H1 (cell line): ENCODE measurements at regions not wholly inside any gene's neighbourhood (a gene's known extent, or its start where the extent isn't known, plus 50 kb on each side); places are given as distances from the start of the nearest gene placed in this dataset.

ENCODE experiments used
- CTCF ChIA-PET: fragments of 300-600 bp; sonication (Branson Sonifier 250); formaldehyde crosslinking; loops from one replicate; lab custom pipeline; 2021; ENCODE audit not compliant: partially characterized antibody; lab: Charles Lee
- POLR2A ChIA-PET: fragments of 300-600 bp; sonication (Branson Sonifier 250); formaldehyde crosslinking; loops from one replicate; lab custom pipeline; 2021; ENCODE audit warnings: inconsistent platforms; ENCODE audit not compliant: partially characterized antibody; lab: Charles Lee
- DNase-seq, 2 experiments: peaks; one replicate each; pipeline versions ENCODE4 v3.0.0 to v3.0.0-alpha.2; 2010 to 2022; ENCODE audit warnings: low spot score in 2 of 2, low read depth in 1 of 2, mixed read lengths in 1 of 2
- FAIRE-seq: peaks from 2 replicates; lab custom pipeline; 2011; peaks lifted over from hg19 to GRCh38; lab: Jason Lieb, UNC
- H2AFZ ChIP-seq: 2 replicates; pipeline ENCODE4 v1.8.1; 2012; ENCODE audit warnings: low read length, inconsistent platforms
- H2AK5ac ChIP-seq: 2 replicates; pipeline ENCODE4 v1.6.1; 2013; ENCODE audit warnings: low read depth, low read length
- H2BK120ac ChIP-seq: replicated peaks from 2 replicates; pipeline ENCODE3; 2013; ENCODE audit warnings: low read depth, low read length, inconsistent platforms
- H2BK12ac ChIP-seq: 2 replicates; pipeline ENCODE4 v1.6.1; 2013; ENCODE audit warnings: low read depth, low read length
- H2BK15ac ChIP-seq: 2 replicates; pipeline ENCODE4 v1.6.1; 2013; ENCODE audit warnings: low read length
- H2BK20ac ChIP-seq: 2 replicates; pipeline ENCODE4 v1.6.1; 2013; ENCODE audit warnings: low read length
- H2BK5ac ChIP-seq: 2 replicates; pipeline ENCODE4 v1.6.1; 2013; ENCODE audit warnings: low read depth, low read length
- H3K14ac ChIP-seq: 2 replicates; pipeline ENCODE4 v1.6.1; 2013; ENCODE audit warnings: inconsistent platforms; ENCODE audit not compliant: insufficient read length
- H3K18ac ChIP-seq: 2 replicates; pipeline ENCODE4 v1.6.1; 2013; ENCODE audit warnings: low read length; ENCODE audit errors: extremely low read depth
- H3K23ac ChIP-seq: 2 replicates; pipeline ENCODE4 v1.6.1; 2013; ENCODE audit warnings: inconsistent platforms; ENCODE audit not compliant: insufficient read length
- H3K23me2 ChIP-seq: 2 replicates; pipeline ENCODE4 v1.6.1; 2013; ENCODE audit warnings: low read depth, low read length
- H3K27ac ChIP-seq: 2 replicates; pipeline ENCODE4 v1.6.1; 2011; ENCODE audit warnings: low read depth, low read length, inconsistent platforms
- H3K27me3 ChIP-seq, 4 experiments: replicated peaks in 1 of 4; 1 replicate in 1 of 4; 2 replicates in 3 of 4; pipeline versions ENCODE4 v1.6.1 to v1.8.1; 2011 to 2013; ENCODE audit warnings: low read length in 3 of 4, mild to moderate bottlenecking in 3 of 4, inconsistent platforms in 2 of 4, mixed read lengths in 2 of 4, moderate library complexity in 1 of 4; ENCODE audit not compliant: control insufficient read depth in 3 of 4, insufficient read depth in 3 of 4; ENCODE audit errors: extremely low read depth in 1 of 4
- H3K36me3 ChIP-seq, 4 experiments: 2 replicates each; pipeline versions ENCODE4 v1.6.1 to v1.8.1; 2011 to 2013; ENCODE audit warnings: mild to moderate bottlenecking in 4 of 4, low read length in 3 of 4, moderate library complexity in 2 of 4, control low read depth in 1 of 4, inconsistent platforms in 1 of 4; ENCODE audit not compliant: insufficient read depth in 4 of 4, control insufficient read depth in 2 of 4
- H3K4ac ChIP-seq: replicated peaks from 2 replicates; pipeline ENCODE3; 2013; ENCODE audit warnings: low read length, low read depth, mixed read lengths, inconsistent platforms; ENCODE audit not compliant: insufficient read length
- H3K4me1 ChIP-seq, 4 experiments: replicated peaks in 1 of 4; 1 replicate in 1 of 4; 2 replicates in 3 of 4; pipeline versions ENCODE4 v1.6.1 to v1.8.1; 2011 to 2013; ENCODE audit warnings: low read length in 3 of 4, inconsistent platforms in 2 of 4, mixed read lengths in 1 of 4; ENCODE audit not compliant: insufficient read depth in 4 of 4, control insufficient read depth in 3 of 4
- H3K4me2 ChIP-seq, 2 experiments: 2 replicates each; pipeline versions ENCODE4 v1.6.1 to v1.8.1; 2011 to 2013; ENCODE audit warnings: low read depth in 2 of 2, low read length in 2 of 2, control low read depth in 1 of 2, inconsistent platforms in 1 of 2, mild to moderate bottlenecking in 1 of 2; ENCODE audit not compliant: insufficient read depth in 1 of 2
- H3K4me3 ChIP-seq, 4 experiments: fragments of 200-600, 300-600 bp in 1 of 4; sonication (generic), shearing (Covaris generic), sonication (Bioruptor Twin) in 1 of 4; 2 replicates each; pipeline versions ENCODE4 v1.5.1 to v1.8.1; 2011 to 2016; ENCODE audit warnings: low read length in 4 of 4, low read depth in 3 of 4, control low read depth in 2 of 4, inconsistent platforms in 2 of 4, mild to moderate bottlenecking in 2 of 4, mixed read lengths in 1 of 4, moderate library complexity in 1 of 4; ENCODE audit not compliant: insufficient read depth in 2 of 4; ENCODE audit errors: extremely low read depth in 1 of 4
- H3K56ac ChIP-seq: replicated peaks from 2 replicates; pipeline ENCODE3; 2013; ENCODE audit warnings: low read depth, mild to moderate bottlenecking, mixed read lengths, low read length, inconsistent platforms; ENCODE audit not compliant: insufficient read length
- H3K79me1 ChIP-seq: 2 replicates; pipeline ENCODE4 v1.6.1; 2013; ENCODE audit warnings: low read depth, low read length, control low read depth
- H3K79me2 ChIP-seq, 2 experiments: 2 replicates each; pipeline versions ENCODE4 v1.6.1 to v1.8.1; 2012 to 2013; ENCODE audit warnings: low read length in 2 of 2, mild to moderate bottlenecking in 2 of 2, inconsistent platforms in 1 of 2; ENCODE audit not compliant: insufficient read depth in 2 of 2, control insufficient read depth in 1 of 2
- H3K9ac ChIP-seq, 4 experiments: replicated peaks in 1 of 4; 1 replicate in 1 of 4; 2 replicates in 3 of 4; pipeline versions ENCODE4 v1.6.1 to v1.8.1; 2011 to 2013; ENCODE audit warnings: low read depth in 3 of 4, low read length in 3 of 4, control low read depth in 2 of 4, mild to moderate bottlenecking in 2 of 4, moderate library complexity in 2 of 4, inconsistent platforms in 1 of 4; ENCODE audit errors: extremely low read depth in 1 of 4
- H3K9me3 ChIP-seq, 2 experiments: 2 replicates each; pipeline versions ENCODE4 v1.6.1 to v1.8.1; 2012 to 2013; ENCODE audit warnings: mild to moderate bottlenecking in 2 of 2, moderate library complexity in 2 of 2, control low read depth in 1 of 2, inconsistent platforms in 1 of 2, low read depth in 1 of 2, low read length in 1 of 2, mixed read lengths in 1 of 2; ENCODE audit not compliant: insufficient read depth in 2 of 2
- H4K20me1 ChIP-seq, 2 experiments: replicated peaks in 1 of 2; 2 replicates each; pipeline versions ENCODE3 to v1.8.1; 2011 to 2013; ENCODE audit warnings: inconsistent platforms in 2 of 2, low read length in 2 of 2, mild to moderate bottlenecking in 1 of 2; ENCODE audit not compliant: insufficient read depth in 2 of 2, control insufficient read depth in 1 of 2
- H4K5ac ChIP-seq: 2 replicates; pipeline ENCODE4 v1.6.1; 2013; ENCODE audit warnings: low read length, low read depth, mixed read lengths, inconsistent platforms; ENCODE audit not compliant: insufficient read length
- H4K8ac ChIP-seq: 2 replicates; pipeline ENCODE4 v1.8.0; 2013; ENCODE audit warnings: mild to moderate bottlenecking, moderate library complexity, low read length, inconsistent platforms; ENCODE audit not compliant: insufficient read depth; ENCODE audit errors: extremely low read depth
- H4K91ac ChIP-seq: replicated peaks from 2 replicates; pipeline ENCODE3; 2013; ENCODE audit warnings: low read length, mixed read lengths, inconsistent platforms; ENCODE audit not compliant: insufficient read length
- ASH2L ChIP-seq: fragments of 200-600, 300-600 bp; sonication (generic); IDR thresholded peaks from one replicate; pipeline ENCODE4 v1.7.1; 2017; ENCODE audit warnings: low read length
- BACH1 ChIP-seq: IDR thresholded peaks from 2 replicates; pipeline ENCODE4 v1.6.1; 2012; ENCODE audit warnings: low read length, improper control_type of control experiment
- CEBPB ChIP-seq: IDR thresholded peaks from 2 replicates; pipeline ENCODE4 v1.6.1; 2012; ENCODE audit warnings: low read depth, low read length
- GABPA ChIP-seq: IDR thresholded peaks from 2 replicates; pipeline ENCODE4 v1.6.1; 2011; ENCODE audit warnings: mild to moderate bottlenecking, low read length, moderate library complexity, borderline replicate concordance; ENCODE audit not compliant: insufficient read depth
- GTF2F1 ChIP-seq: IDR thresholded peaks from 2 replicates; pipeline ENCODE4 v1.6.1; 2012; ENCODE audit warnings: low read depth, low read length, improper control_type of control experiment, borderline replicate concordance
- JUN ChIP-seq: IDR thresholded peaks from 2 replicates; pipeline ENCODE4 v1.6.1; 2011; ENCODE audit warnings: low read depth, mild to moderate bottlenecking, improper control_type of control experiment, low read length
- PHF8 ChIP-seq: fragments of 200-600 bp; sonication (generic); conservative IDR thresholded peaks from 2 replicates; pipeline ENCODE4 v1.7.1; 2012; ENCODE audit warnings: low read depth, mild to moderate bottlenecking, inconsistent platforms, low read length, moderate library complexity
- RAD21 ChIP-seq, 2 experiments: IDR thresholded peaks in 1 of 2; conservative IDR thresholded peaks in 1 of 2; 2 replicates each; pipeline ENCODE4 v1.6.1; 2011; ENCODE audit warnings: low read depth in 2 of 2, low read length in 2 of 2, improper control_type of control experiment in 1 of 2, inconsistent platforms in 1 of 2, mild to moderate bottlenecking in 1 of 2, moderate library complexity in 1 of 2
- SRF ChIP-seq: IDR thresholded peaks from 2 replicates; pipeline ENCODE4 v1.6.1; 2011; ENCODE audit warnings: mild to moderate bottlenecking, low read depth, low read length, moderate library complexity
- TAF7 ChIP-seq: optimal IDR thresholded peaks from 2 replicates; pipeline ENCODE3; 2011; ENCODE audit warnings: low read depth, mild to moderate bottlenecking, inconsistent platforms, low read length, moderate library complexity, borderline replicate concordance
- TCF12 ChIP-seq: IDR thresholded peaks from 2 replicates; pipeline ENCODE4 v1.6.1; 2011; ENCODE audit warnings: low read depth, mild to moderate bottlenecking, low read length
- TEAD4 ChIP-seq: IDR thresholded peaks from 2 replicates; pipeline ENCODE4 v1.6.1; 2012; ENCODE audit warnings: low read depth, low read length, inconsistent platforms, mixed read lengths
- WGBS, 2 experiments: shearing (Covaris generic) in 1 of 2; methylation state at CpG; one replicate each; pipeline versions ENCODE4 v1.1.6 to v1.1.7; 2013 to 2015; ENCODE audit warnings: low lambda C conversion rate in 2 of 2, mixed read lengths in 2 of 2, inconsistent platforms in 1 of 2, low coverage in 1 of 2, missing lambda C conversion rate in 1 of 2; ENCODE audit not compliant: insufficient replicate concordance in 2 of 2, insufficient coverage in 1 of 2, insufficient read length in 1 of 2; ENCODE audit errors: extremely low coverage in 1 of 2, missing lambda C conversion rate in 1 of 2; 5-methylcytosine and 5-hydroxymethylcytosine counted together

- H3K18ac ChIP-seq, result no peak overlapping the region
- peak; percentile 73; the same call in 1 of the 2 replicates for TF ChIP-seq CEBPB
- TF ChIP-seq PHF8, result no peak
- no peak for TF ChIP-seq TCF12
- TF ChIP-seq ASH2L, result no peak
- TF ChIP-seq SRF, result no peak
- TF ChIP-seq TAF7, result no peak
- TF ChIP-seq TEAD4, result peak; percentile 87
- TF ChIP-seq JUN, result no peak
- no peak for TF ChIP-seq GTF2F1
- TF ChIP-seq RAD21 (IDR thresholded peaks at IDR 0.05 in 1 of 2, conservative IDR thresholded peaks at IDR 0.05 in 1 of 2; ENCODE audit: low read depth in 2 of 2, low read length in 2 of 2), result no peak
- TF ChIP-seq GABPA, result no peak
- no peak for TF ChIP-seq BACH1
- TF ChIP-seq, all 59 proteins: peak for 2
- no peak overlapping the region for H3K9ac ChIP-seq
- H2BK15ac ChIP-seq, result no peak overlapping the region
- no peak overlapping the region for H3K23ac ChIP-seq
- no peak overlapping the region for H3K4me3 ChIP-seq
- WGBS, 2 experiments, result 67% methylated on average over 4 of the region's 4 CpGs; no CpG with 5 or more reads in 1 of the 2 experiments
- peak overlapping the region; percentile 47 for H2AFZ ChIP-seq
- H4K20me1 ChIP-seq, result no peaks in the 10 kb centered on the region
- no peaks in the 10 kb centered on the region for H3K27me3 ChIP-seq
- H2BK120ac ChIP-seq, result no peak overlapping the region
- H3K14ac ChIP-seq, result no peak overlapping the region
- H3K79me1 ChIP-seq, result no peaks in the 10 kb centered on the region
- no peak overlapping the region for H4K8ac ChIP-seq
- no peak overlapping the region for H2BK20ac ChIP-seq
- H2AK5ac ChIP-seq, result no peak overlapping the region
- no peaks in the 10 kb centered on the region for H3K79me2 ChIP-seq
- ChIA-PET POLR2A (interaction anchor here (0.6 kb wide), 1 partner anchor 1804 kb away, joined by 3 read pairs; no protein-coding TSS in a partner anchor), CTCF (interaction anchor here (0.6 to 1.0 kb wide), 2 partner anchors 11 to 66 kb away, joined by 3 read pairs; no protein-coding TSS in a partner anchor)
- no peak overlapping the region for H2BK5ac ChIP-seq
- H3K27ac ChIP-seq, result no peak overlapping the region
- no peaks in the 10 kb centered on the region for H3K23me2 ChIP-seq
- peaks cover 0 to 4% (median 2%) of the 10 kb centered on the region in 4 experiments; a peak in 2 of 7 replicates for H3K4me1 ChIP-seq
- H3K4ac ChIP-seq, result no peak overlapping the region
- FAIRE-seq (no peak), DNase-seq (peak in 1 of 2 experiments; percentile 9)
- no peak overlapping the region for H2BK12ac ChIP-seq
- no peak overlapping the region for H4K5ac ChIP-seq
- no peaks in the 10 kb centered on the region for H3K9me3 ChIP-seq
- no peak overlapping the region for H3K56ac ChIP-seq
- no peak overlapping the region for H4K91ac ChIP-seq
- no peak overlapping the region; a peak in 1 of 4 replicates for H3K4me2 ChIP-seq
- H3K36me3 ChIP-seq, result no peaks in the 10 kb centered on the region
These were observed 255.4 kb downstream of the OGFRL1 start for GRCh38 chr6:71544028-71544427.
